RWPE2 (cell line): ENCODE measurements at regions not wholly inside any gene's neighbourhood (a gene's known extent, or its start where the extent isn't known, plus 50 kb on each side); places are given as distances from the start of the nearest gene placed in this dataset.

ENCODE experiments used
- ATAC-seq: fragments of 200-7000 bp; cut with Tn5 transposase; 3 replicates; pipeline ENCODE4 v1.9.1; 2021; ENCODE audit warnings: low read depth
- DNase-seq: peaks from one replicate; pipeline ENCODE4 v3.0.0-alpha.2; 2020; ENCODE audit warnings: low spot score
- H3K27ac ChIP-seq: fragments of 450-650 bp; 2 replicates; pipeline ENCODE4 v1.5.1; 2017; ENCODE audit warnings: mild to moderate bottlenecking; ENCODE audit not compliant: poor library complexity, severe bottlenecking
- H3K27me3 ChIP-seq: fragments of 250-450 bp; sonication (Bioruptor Pico); 2 replicates; pipeline ENCODE4 v1.5.1; 2021; ENCODE audit warnings: mild to moderate bottlenecking, moderate library complexity; ENCODE audit not compliant: insufficient read depth, poor library complexity, severe bottlenecking
- H3K36me3 ChIP-seq: fragments of 250-450 bp; sonication (Bioruptor Pico); 2 replicates; pipeline ENCODE4 v1.5.1; 2020; ENCODE audit warnings: low read depth, mild to moderate bottlenecking, moderate library complexity
- H3K4me1 ChIP-seq: fragments of 250-450 bp; sonication (Bioruptor Pico); 2 replicates; pipeline ENCODE4 v1.5.1; 2021; ENCODE audit warnings: mild to moderate bottlenecking, moderate library complexity; ENCODE audit not compliant: insufficient read depth, poor library complexity, severe bottlenecking
- H3K4me3 ChIP-seq: fragments of 250-450 bp; sonication (Bioruptor Pico); 2 replicates; pipeline ENCODE4 v1.5.1; 2021; ENCODE audit warnings: mild to moderate bottlenecking, moderate library complexity; ENCODE audit not compliant: severe bottlenecking
- H3K9me3 ChIP-seq: fragments of 250-450 bp; sonication (Bioruptor Pico); 2 replicates; pipeline ENCODE4 v1.5.1; 2021; ENCODE audit warnings: mild to moderate bottlenecking, moderate library complexity; ENCODE audit not compliant: severe bottlenecking
- TF ChIP-seq, protein P1 (sequence below): fragments of 450-650 bp; IDR thresholded peaks from one replicate; pipeline ENCODE4 v1.5.1; 2017; ENCODE audit warnings: mild to moderate bottlenecking, moderate library complexity; ENCODE audit not compliant: poor library complexity, severe bottlenecking

DNA sequence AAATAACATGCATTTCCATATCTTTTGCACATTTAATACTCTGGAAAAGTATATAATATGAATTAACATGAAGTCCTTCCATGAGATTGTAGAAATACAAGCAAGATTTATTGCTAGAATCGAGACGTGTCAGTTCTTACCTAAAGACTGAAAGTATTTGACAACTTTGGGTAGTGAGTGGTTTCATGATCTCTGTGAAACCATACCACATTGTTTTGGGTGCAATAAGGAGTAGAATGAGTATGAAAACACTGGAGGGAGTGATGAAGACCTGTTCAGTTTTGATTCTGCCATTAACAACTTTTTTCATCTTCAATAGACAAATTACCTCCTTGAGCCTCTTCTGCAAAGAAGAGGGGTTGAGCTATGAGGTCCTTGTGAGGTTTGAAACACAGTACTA is 133.7 kb downstream of the NUDT12 start:
- ATAC-seq (no peak), DNase-seq (no peak)
- Histone ChIP-seq H3K4me3 (no peak overlapping the region), H3K36me3 (no peaks in the 10 kb centered on the region), H3K27ac (no peak overlapping the region), H3K27me3 (no peaks in the 10 kb centered on the region), H3K4me1 (no peaks in the 10 kb centered on the region), H3K9me3 (no peaks in the 10 kb centered on the region)
- TF ChIP-seq, protein P1, sequence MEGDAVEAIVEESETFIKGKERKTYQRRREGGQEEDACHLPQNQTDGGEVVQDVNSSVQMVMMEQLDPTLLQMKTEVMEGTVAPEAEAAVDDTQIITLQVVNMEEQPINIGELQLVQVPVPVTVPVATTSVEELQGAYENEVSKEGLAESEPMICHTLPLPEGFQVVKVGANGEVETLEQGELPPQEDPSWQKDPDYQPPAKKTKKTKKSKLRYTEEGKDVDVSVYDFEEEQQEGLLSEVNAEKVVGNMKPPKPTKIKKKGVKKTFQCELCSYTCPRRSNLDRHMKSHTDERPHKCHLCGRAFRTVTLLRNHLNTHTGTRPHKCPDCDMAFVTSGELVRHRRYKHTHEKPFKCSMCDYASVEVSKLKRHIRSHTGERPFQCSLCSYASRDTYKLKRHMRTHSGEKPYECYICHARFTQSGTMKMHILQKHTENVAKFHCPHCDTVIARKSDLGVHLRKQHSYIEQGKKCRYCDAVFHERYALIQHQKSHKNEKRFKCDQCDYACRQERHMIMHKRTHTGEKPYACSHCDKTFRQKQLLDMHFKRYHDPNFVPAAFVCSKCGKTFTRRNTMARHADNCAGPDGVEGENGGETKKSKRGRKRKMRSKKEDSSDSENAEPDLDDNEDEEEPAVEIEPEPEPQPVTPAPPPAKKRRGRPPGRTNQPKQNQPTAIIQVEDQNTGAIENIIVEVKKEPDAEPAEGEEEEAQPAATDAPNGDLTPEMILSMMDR = no peak

DNA sequence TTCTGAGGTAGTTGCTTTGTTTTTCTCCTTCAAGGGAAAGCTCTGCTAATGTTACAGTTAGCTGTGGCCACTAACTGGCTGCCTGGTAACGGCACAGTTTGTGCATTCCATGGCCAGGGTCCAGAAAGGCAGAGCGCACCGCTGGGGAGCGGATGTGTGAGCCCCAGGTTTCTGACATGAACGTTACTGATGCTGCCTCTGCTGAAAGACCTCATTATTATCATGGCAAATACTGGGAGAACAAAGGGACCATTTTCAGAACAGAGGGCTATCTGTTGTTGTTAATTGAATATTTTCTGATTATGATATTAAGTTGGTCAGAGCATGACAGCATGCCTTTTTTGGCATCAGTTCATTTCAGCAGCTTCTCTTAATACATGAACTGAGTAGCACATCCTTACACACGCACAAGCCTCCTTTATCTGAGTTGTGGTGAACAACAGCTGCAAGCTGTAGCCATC is 134.1 kb downstream of the NUDT12 start:
- DNase-seq (no peak), ATAC-seq (peak; percentile 59; the same call in 2 of the 3 replicates)
- Histone ChIP-seq H3K27me3 (no peaks in the 10 kb centered on the region), H3K36me3 (no peaks in the 10 kb centered on the region), H3K4me3 (no peak overlapping the region), H3K27ac (no peak overlapping the region), H3K4me1 (no peaks in the 10 kb centered on the region), H3K9me3 (no peaks in the 10 kb centered on the region)
- TF ChIP-seq, protein P1 = no peak

DNA sequence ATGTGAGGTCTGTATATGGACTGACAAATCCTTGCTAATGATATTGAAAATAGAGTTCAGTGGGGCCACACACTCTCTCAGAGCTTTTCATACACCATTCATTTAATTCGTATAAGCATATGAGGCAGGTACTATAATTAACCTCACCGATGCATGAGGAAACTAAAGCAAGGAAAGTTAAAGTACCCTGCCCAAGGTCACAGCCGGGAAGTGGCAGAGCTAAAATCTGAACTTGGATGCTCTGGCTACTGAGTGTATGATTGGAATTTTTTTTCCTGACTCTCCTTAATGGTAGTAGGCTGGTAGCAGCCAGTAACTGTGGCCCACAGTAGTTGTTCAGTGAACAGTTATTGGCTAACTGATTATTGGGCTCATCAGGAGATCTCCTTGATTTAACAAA is 135.3 kb downstream of the NUDT12 start:
- Histone ChIP-seq H3K9me3 (no peaks in the 10 kb centered on the region), H3K4me3 (no peak overlapping the region), H3K27me3 (no peaks in the 10 kb centered on the region), H3K4me1 (no peaks in the 10 kb centered on the region), H3K27ac (no peak overlapping the region), H3K36me3 (no peaks in the 10 kb centered on the region)
- TF ChIP-seq, protein P1 = no peak
- no peak for ATAC-seq
- DNase-seq = no peak

DNA sequence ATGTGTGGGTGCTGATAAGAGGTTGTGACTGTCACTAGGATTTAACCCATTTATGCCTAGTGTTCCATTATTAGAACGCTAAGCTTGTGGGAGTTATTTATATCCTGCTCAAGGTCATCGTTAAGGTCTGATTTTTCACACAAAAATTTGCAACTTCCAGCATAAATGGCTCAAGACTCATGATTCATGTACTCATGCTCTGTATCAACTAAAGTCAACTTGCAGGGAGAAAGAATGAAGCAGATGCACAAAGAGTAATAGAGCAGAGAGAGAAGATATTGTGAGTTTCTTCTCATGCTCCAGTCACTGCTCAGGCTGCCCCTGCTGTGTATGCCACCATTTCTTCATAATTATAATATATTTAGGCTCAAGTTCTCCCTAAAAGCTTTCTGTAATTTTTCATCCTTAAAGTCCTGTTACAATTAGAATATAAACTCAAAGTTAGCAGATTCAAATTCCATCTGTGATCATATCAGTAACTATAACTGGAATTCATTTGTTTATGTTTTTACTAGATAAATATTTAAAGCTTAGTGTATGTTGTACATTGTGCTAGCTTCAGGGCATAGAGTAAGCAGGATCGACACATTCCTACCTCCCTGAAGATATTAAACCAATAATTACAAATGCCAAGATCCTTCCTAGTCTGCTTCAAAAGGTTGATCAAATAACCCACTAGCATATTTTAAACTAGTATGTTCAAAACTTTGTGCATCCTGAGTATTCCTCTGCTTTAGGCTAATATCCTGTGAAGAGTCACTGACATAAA is 136.7 kb downstream of the NUDT12 start:
- TF ChIP-seq, protein P1 = no peak
- no peak for DNase-seq
- H3K27me3 ChIP-seq = no peaks in the 10 kb centered on the region
- H3K36me3 ChIP-seq = no peaks in the 10 kb centered on the region
- H3K4me1 ChIP-seq = no peaks in the 10 kb centered on the region
- no peak for ATAC-seq
- no peaks in the 10 kb centered on the region for H3K9me3 ChIP-seq
- H3K27ac ChIP-seq = no peak overlapping the region
- H3K4me3 ChIP-seq = no peak overlapping the region

DNA sequence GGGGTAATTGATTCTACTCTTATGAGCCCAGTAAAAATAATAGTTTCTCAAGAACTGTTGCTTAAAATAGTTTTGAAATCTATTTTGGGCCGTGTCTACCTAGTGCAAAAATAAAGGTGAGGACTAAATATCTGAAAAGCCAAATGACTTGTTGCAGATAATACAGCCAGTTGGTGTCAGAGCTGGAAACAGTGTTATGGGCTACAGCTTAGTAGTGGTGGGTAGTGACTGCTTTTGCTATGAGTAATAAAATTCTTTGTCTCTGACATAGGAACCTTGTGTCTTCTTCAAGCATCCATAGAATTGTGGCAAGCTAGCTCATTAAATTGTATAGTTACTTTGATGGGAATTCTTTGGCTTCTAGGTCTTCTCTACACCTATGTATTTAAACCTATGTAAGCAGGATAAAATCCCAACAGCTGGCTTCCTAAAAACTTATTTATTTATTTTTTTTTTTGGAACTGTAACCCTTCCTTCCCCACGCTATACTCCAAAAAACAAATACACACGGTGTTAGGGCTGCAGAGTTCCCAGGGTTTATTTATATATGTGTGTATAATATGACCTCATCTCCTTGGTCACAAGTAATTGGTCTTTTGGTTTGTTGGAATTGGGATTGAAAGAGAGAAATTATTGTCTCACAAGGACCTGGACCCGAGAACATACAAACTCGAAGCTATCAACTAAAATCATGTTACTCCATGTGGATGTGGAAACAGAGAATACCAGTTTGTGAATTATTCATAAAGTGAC is 138.0 kb downstream of the NUDT12 start:
- H3K27me3 ChIP-seq = no peaks in the 10 kb centered on the region
- H3K4me1 ChIP-seq = no peaks in the 10 kb centered on the region
- H3K36me3 ChIP-seq = no peaks in the 10 kb centered on the region
- no peak overlapping the region for H3K4me3 ChIP-seq
- DNase-seq = no peak
- H3K27ac ChIP-seq = no peak overlapping the region
- no peaks in the 10 kb centered on the region for H3K9me3 ChIP-seq
- TF ChIP-seq, protein P1 = no peak
- ATAC-seq = peak; percentile 61; the same call in 1 of the 3 replicates
